ENCODE measurements at regions not wholly inside any gene's neighbourhood (a gene's known extent, or its start where the extent isn't known, plus 50 kb on each side); places are given as distances from the start of the nearest gene placed in this dataset.

DNA sequence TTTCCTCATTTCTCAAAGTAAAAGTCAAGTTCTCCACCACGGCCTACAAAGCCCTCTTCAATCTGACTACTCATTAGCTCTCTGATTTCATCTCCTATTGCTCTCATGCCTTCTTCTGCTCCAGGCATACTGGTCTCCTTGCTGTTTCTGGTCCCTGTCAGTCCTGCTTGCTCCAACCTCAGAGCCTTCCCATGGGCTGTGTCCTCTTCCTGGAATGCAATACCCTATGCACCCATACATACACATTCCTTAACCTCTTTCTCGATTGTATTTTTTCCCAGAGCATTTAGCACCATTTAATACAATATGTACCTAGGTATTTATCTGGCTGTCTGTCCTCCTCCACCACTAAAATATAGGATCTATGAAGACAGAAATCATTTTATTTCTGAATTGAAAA lies 385.2 kb downstream of the GASK1B start:
- intact Hi-C loops (cut with DNase I), result no loop called here
- DNase-seq (no peak), ATAC-seq (no peak)
- no peak overlapping the region for H3K4me3 ChIP-seq
- TF ChIP-seq, protein P1, sequence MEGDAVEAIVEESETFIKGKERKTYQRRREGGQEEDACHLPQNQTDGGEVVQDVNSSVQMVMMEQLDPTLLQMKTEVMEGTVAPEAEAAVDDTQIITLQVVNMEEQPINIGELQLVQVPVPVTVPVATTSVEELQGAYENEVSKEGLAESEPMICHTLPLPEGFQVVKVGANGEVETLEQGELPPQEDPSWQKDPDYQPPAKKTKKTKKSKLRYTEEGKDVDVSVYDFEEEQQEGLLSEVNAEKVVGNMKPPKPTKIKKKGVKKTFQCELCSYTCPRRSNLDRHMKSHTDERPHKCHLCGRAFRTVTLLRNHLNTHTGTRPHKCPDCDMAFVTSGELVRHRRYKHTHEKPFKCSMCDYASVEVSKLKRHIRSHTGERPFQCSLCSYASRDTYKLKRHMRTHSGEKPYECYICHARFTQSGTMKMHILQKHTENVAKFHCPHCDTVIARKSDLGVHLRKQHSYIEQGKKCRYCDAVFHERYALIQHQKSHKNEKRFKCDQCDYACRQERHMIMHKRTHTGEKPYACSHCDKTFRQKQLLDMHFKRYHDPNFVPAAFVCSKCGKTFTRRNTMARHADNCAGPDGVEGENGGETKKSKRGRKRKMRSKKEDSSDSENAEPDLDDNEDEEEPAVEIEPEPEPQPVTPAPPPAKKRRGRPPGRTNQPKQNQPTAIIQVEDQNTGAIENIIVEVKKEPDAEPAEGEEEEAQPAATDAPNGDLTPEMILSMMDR (IDR thresholded peaks at IDR 0.05), result no peak
- H3K9me3 ChIP-seq, result no peaks in the 10 kb centered on the region
- no peaks in the 10 kb centered on the region for H3K4me1 ChIP-seq
- H3K27ac ChIP-seq, result no peak overlapping the region
- no peaks in the 10 kb centered on the region for H3K36me3 ChIP-seq
- H3K27me3 ChIP-seq (ENCODE audit: low read depth), result no peaks in the 10 kb centered on the region

DNA sequence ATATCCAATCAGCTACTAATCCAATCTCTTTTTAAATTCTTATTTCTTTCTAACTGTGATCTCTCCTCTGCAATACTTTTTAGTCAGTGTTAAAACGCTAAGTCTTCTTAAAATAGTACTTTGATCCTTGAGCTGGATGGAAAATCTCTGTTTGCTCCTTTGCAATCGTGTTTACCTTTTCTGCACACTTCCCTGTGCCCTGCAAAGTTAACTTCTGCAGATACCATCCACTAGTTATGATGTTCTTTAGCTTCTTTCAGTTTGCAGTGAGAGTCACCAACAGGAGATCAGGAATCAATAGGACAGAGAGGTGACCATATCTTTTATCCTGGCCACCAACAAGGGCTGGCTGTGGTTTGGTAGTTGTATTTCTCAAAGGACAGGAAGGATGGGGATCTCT lies 391.5 kb downstream of the GASK1B start:
- Histone ChIP-seq H3K27ac (no peak overlapping the region), H3K4me3 (no peak overlapping the region), H3K27me3 (ENCODE audit: low read depth) (no peaks in the 10 kb centered on the region), H3K9me3 (no peaks in the 10 kb centered on the region), H3K4me1 (no peaks in the 10 kb centered on the region), H3K36me3 (no peaks in the 10 kb centered on the region)
- DNase-seq (no peak), ATAC-seq (no peak)
- TF ChIP-seq, protein P1 (IDR thresholded peaks at IDR 0.05), result no peak
- intact Hi-C loops (cut with DNase I), result no loop called here

DNA sequence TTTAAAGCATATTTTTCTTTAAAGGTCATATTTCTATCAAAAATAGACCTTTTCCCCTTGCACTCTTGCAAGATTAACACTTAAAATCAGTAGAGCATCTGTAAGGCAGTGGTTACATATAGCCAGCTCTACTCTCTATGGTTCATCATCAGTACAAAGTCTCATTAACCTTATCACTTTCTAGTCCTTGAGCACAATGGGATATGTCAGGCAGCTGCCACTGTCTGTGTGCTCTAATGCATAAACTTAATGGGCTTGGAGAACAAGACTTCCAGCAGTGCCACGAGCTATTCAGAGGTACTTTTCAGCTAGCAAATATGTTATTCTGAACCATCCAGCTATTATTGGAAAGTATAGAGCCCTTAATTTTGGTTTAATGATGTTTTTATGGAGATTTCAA lies 393.7 kb downstream of the GASK1B start:
- TF ChIP-seq, protein P1 (IDR thresholded peaks at IDR 0.05), result no peak
- H3K36me3 ChIP-seq, result no peaks in the 10 kb centered on the region
- H3K4me3 ChIP-seq, result no peak overlapping the region
- H3K4me1 ChIP-seq, result no peaks in the 10 kb centered on the region
- intact Hi-C loops (cut with DNase I), result no loop called here
- DNase-seq (no peak), ATAC-seq (no peak)
- H3K9me3 ChIP-seq, result no peaks in the 10 kb centered on the region
- H3K27me3 ChIP-seq (ENCODE audit: low read depth), result no peaks in the 10 kb centered on the region
- H3K27ac ChIP-seq, result no peak overlapping the region

DNA sequence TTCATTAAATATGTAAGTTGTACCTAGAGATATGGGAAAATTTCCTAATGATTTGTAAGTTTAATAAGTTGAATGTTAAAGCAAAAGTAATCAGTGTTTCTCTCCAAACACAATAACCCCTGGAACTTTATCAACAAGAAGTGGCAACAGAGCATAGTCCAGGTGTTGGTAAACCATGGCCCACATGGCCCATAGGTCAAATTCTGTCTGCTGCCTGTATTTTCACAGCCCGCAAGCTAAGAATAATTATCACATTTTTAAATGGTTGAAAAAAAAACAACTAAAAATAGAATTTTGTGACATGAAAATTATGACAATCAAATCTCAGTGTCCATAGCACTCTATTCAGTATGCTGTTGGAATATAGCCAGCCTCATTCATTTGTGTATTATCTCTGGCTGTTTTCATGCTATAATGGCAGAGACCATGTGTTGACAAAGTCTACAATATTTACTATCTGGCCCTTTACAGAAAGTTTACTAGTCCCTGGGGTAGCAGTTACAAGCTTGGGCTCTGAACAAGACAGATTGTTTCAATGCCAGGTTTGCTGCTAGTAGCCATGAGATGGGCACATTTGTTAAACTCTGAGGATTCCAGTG lies 395.8 kb downstream of the GASK1B start:
- H3K9me3 ChIP-seq, result no peaks in the 10 kb centered on the region
- DNase-seq, result no peak
- H3K36me3 ChIP-seq, result no peaks in the 10 kb centered on the region
- ATAC-seq, result no peak
- H3K4me1 ChIP-seq, result no peaks in the 10 kb centered on the region
- H3K4me3 ChIP-seq, result no peak overlapping the region
- no peaks in the 10 kb centered on the region for H3K27me3 ChIP-seq (ENCODE audit: low read depth)
- TF ChIP-seq, protein P1 (IDR thresholded peaks at IDR 0.05), result no peak
- no peak overlapping the region for H3K27ac ChIP-seq
- intact Hi-C loops (cut with DNase I), result no loop called here

DNA sequence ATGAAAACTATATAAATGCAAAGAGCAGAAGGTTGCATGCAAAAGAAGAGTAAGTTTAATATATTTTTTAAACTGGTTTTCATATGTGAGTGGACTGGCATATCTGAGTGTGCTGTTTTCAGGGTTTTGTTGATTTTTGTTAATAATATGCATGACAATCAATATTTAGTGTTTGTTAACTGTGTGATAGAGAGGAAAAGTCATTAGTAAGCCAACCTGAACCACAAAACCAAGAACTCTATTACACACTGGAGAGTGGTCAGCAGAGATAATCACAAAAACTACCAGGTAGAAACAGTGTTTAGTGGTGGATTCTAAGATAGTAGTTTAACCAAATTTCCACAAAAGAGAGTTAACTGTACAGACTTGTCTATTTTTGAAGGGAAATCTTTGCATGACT lies 396.9 kb downstream of the GASK1B start:
- ATAC-seq (no peak), DNase-seq (no peak)
- H3K9me3 ChIP-seq, result no peaks in the 10 kb centered on the region
- intact Hi-C loops (cut with DNase I), result no loop called here
- no peak overlapping the region for H3K4me3 ChIP-seq
- TF ChIP-seq, protein P1 (IDR thresholded peaks at IDR 0.05), result no peak
- no peaks in the 10 kb centered on the region for H3K27me3 ChIP-seq (ENCODE audit: low read depth)
- no peaks in the 10 kb centered on the region for H3K36me3 ChIP-seq
- no peaks in the 10 kb centered on the region for H3K4me1 ChIP-seq
- no peak overlapping the region for H3K27ac ChIP-seq

DNA sequence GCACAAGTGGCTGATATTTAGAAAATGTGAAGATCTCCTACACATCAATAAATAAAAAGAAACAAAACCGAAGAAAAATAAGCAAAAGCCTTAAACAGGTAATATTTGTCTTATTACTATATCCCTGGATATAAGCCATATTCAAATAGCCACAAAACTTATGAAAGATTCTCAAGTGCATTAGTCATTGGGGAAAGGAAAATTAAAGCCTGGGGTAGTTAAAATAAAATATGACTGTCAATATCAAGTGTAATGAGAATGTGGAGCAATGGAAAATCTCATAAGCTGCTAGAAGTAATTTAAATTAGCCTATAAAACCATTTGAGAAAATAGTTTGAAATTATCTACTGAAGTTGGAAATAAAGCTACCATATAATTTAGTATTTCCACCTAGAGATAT lies 399.9 kb downstream of the GASK1B start:
- H3K4me1 ChIP-seq, result no peaks in the 10 kb centered on the region
- TF ChIP-seq, protein P1 (IDR thresholded peaks at IDR 0.05), result no peak
- no peaks in the 10 kb centered on the region for H3K36me3 ChIP-seq
- no peak overlapping the region for H3K27ac ChIP-seq
- intact Hi-C loops (cut with DNase I), result no loop called here
- no peak for ATAC-seq
- DNase-seq, result no peak
- H3K4me3 ChIP-seq, result no peak overlapping the region
- no peaks in the 10 kb centered on the region for H3K27me3 ChIP-seq (ENCODE audit: low read depth)
- H3K9me3 ChIP-seq, result no peaks in the 10 kb centered on the region
